ENCODE measurements at regions not wholly inside any gene's neighbourhood (a gene's known extent, or its start where the extent isn't known, plus 50 kb on each side); places are given as distances from the start of the nearest gene placed in this dataset.
"Not testable (repeated sequence)": the region's sequence is repeated elsewhere in the genome, so short reads cannot be mapped to it uniquely, and the experiment has no call there.

DNA sequence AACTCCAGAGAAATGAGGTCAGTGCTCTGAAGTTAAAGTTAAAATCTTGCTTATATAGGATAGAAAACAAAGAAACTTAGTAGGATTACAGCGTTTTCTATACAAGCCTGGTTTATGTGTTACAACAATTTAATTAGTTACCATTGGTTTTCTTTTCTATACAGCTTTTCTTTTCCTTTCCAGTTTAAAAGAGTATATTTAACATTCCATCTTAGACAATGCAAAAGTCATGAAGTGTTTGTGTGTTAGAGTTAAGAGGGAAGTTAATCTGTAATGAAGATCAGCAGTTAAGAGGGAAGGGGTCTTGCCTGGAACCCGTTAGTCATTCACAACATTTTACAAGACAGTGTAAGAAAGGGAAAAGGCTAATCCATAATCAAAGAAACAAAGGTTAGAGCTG lies 338.3 kb downstream of the OTUD1 start:
- no peak for DNase-seq

DNA sequence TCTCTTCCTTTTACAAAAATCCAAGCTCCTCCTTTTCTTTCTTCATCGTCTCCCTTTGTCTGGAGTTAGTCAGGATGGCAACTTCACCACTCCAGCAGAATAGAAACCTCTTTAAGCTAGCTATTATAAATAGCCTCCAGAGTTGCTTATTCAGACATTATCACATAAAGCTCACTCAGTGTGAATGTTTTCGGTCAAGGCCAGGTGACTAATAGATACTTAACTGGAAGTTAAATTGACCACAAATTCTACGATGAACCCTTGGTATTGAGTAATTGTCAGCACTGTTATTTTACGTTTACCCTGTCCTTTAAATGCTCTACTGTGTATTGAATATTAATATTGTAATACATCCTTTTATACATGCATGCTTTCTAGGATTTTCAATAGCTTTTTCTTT lies 340.4 kb downstream of the OTUD1 start:
- no peak for DNase-seq

DNA sequence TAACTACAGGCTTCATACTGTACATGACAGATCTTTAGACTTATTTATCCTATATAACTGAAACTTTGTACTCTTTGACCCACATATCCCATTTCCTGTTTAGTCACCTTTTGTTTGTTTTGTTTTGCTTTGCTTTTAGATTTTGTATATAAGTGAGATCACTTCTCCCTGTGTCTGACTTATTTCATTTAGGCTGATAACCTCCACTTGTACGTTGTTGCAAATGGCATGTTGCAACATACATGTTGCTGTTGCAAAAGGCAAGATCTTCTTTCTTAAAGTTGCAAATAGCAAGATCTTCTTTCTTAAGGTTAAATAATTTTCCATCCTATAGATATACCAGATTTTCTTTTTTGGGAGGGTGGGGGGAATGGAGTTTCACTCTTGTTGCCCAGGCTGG lies 341.5 kb downstream of the OTUD1 start:
- peak; percentile 6 to 33 for DNase-seq

GRCh38 chr10:23786594-23786993 lies 347.7 kb downstream of the OTUD1 start:
- DNase-seq, result no peak

DNA sequence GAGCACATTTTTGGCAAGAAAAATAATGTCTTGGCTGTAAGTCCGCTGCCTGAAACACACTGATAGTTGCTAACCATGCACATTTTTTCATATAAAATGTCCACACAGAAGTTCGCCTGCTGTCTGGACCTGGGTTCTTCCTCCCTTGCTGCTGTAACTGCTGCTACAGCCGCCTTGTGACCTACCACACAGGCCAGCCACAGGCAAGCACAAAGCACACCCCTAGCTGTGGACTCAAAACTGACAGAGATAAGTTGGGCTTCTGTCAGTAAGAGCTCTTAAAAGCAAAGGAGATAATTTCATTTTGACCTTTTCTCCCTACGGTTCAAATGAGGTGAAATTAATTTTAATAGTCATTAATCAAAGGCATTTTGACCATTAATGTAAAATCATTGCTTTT lies 354.7 kb downstream of the OTUD1 start:
- DNase-seq, result no peak

GRCh38 chr10:23797452-23797851 lies 358.6 kb downstream of the OTUD1 start:
- DNase-seq, result peak in 1 of 2 donors; percentile 3

- DNase-seq, result no peak
Measured at GRCh38 chr10:23804125-23804524, 365.2 kb downstream of the OTUD1 start.

DNA sequence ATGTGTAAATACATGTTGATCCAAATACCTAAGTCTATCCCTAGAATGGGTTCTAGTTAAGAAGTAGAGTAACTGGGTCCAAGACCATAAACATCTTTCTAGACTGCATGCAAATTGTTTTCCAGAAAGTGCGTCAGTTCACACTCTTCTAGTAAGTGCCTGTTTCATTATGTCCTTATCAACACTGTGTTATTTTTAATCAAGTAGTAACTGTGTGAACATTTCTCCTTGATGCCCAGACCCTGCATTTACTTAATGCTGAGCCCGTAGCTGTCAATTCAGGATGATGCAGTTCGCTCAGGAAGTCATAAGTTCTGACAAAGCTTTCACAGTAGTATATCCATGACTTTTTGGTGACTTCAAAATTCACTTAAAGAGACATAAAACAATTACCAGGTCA lies 374.8 kb downstream of the OTUD1 start:
- no peak for DNase-seq

GRCh38 chr10:23818484-23818883 lies 379.6 kb downstream of the OTUD1 start:
- no peak for DNase-seq

DNA sequence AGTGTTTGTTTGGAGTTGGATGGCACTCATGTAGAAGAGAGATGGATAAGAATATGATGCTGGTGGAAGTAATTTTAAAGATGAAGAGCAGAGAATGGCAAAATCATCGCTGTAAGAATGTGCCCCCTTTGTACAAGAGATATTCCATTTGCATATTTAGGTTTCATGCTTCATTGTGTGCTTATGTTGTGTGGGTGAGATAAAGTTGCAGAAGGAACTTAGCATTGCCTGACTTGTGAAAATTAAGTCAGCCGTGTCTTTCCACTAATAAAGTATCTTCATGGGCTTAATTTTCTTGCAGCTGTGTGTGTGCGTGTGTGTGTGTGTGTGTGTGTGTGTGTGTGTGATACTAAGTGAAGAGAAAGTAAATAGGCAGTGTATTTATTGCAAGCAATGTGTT lies 381.9 kb downstream of the OTUD1 start:
- no peak for DNase-seq

GRCh38 chr10:23824822-23825221 lies 384.1 kb upstream of the KIAA1217 start:
- DNase-seq, result no peak

GRCh38 chr10:23826421-23826820 lies 382.5 kb upstream of the KIAA1217 start:
- no peak for DNase-seq

DNA sequence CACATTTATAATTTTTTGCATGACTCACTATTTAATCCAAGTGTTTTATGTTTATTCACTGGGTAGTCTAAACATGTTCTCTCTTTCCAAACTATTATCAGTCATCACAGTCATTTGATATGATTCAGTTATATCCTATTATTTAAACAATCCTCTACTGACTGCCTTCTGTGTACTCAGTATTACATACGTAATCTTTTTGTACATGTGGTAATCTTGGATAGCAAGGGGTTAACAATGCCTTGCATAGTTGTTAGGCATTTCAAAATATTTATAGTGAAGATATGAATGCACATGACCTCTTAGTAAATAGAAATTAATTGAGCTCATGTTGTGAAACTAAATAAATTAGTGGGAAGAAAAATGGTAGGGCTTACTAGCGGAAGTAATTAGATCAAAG lies 379.4 kb upstream of the KIAA1217 start:
- DNase-seq, result no peak

GRCh38 chr10:23834091-23834490 lies 374.8 kb upstream of the KIAA1217 start:
- DNase-seq, result no peak

GRCh38 chr10:23850631-23851030 lies 358.3 kb upstream of the KIAA1217 start:
- DNase-seq, result no peak

DNA sequence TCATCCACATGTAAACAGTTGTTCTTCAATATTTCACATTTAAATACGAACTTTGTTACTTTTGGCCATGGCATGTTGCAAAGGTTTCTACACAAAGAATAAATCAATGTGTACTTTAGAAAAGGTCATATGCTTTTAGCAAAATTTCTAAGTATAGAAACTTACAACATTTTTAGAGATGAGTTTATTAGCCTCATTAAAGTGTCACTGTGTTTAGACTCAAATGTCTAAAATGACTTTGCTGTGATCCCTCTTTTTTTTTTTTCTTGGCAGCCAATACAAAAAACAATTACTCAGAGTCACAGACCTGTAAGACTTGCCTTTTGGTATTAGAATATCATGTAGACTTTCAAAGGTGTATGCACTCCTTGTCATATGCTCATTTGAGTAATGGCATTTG lies 349.3 kb upstream of the KIAA1217 start:
- DNase-seq, result no peak

GRCh38 chr10:23864631-23865147 lies 344.2 kb upstream of the KIAA1217 start:
- DNase-seq, result no peak

DNA sequence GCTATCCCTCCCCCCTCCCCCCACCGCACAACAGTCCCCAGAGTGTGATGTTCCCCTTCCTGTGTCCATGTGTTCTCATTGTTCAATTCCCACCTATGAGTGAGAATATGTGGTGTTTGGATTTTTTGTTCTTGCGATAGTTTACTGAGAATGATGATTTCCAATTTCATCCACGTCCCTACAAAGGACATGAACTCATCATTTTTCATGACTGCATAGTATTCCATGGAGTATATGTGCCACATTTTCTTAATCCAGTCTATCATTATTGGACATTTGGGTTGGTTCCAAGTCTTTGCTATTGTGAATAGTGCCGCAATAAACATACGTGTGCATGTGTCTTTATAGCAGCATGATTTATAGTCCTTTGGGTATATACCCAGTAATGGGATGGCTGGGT lies 342.0 kb upstream of the KIAA1217 start:
- not testable (repeated sequence) for DNase-seq

GRCh38 chr10:23868121-23868520 lies 340.8 kb upstream of the KIAA1217 start:
- DNase-seq, result no peak

- no peak for DNase-seq
Measured at GRCh38 chr10:23869548-23869947, 339.4 kb upstream of the KIAA1217 start.

- DNase-seq, result no peak
Measured at GRCh38 chr10:23869996-23870395, 338.9 kb upstream of the KIAA1217 start.

DNA sequence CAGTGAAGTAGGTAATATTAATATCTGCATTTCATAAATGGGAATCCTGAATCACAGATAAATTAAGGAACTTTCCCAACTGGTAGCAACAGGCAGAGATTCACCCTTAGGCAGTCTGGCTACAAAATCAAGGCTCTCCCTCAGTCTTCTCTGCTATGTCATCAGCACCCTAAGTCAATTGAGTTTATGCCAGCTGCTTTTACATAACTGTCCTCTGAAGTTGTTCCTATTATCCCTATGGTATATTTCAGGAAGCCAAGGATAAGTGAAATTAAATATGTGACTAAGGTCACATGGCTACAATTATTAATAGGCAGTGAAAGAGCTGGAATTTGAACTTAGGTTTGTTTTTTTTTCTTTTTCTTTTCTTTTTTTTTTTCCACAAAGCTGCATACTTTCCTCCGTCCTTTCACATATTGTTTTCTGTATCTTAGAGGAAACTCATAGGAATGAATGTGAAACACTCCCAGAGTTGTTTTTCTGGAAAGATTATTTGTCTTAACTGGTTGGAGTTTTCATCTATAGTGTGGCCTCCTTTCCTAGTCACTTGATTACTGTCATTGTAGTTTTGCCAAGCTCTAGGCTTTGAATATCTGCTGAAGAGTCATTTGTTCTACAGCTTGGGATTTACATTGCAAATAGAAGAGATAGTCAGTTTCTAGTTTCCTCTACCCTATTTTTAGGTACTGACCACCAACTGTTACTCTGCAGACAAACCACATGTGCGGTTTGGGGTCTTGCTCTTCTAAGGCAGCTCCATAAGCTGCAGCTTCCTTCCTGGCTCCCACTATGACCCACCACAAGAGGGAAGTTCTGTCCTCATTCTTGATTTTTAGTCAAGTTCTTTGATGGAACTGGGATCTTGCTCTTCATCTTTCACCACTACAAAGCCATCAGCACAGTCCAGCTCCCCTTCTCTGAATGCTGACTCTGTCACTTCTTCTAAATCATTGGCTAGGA lies 338.0 kb upstream of the KIAA1217 start:
- DNase-seq, result no peak

- DNase-seq, result no peak
Measured at GRCh38 chr10:23872290-23872689, 336.6 kb upstream of the KIAA1217 start.

DNA sequence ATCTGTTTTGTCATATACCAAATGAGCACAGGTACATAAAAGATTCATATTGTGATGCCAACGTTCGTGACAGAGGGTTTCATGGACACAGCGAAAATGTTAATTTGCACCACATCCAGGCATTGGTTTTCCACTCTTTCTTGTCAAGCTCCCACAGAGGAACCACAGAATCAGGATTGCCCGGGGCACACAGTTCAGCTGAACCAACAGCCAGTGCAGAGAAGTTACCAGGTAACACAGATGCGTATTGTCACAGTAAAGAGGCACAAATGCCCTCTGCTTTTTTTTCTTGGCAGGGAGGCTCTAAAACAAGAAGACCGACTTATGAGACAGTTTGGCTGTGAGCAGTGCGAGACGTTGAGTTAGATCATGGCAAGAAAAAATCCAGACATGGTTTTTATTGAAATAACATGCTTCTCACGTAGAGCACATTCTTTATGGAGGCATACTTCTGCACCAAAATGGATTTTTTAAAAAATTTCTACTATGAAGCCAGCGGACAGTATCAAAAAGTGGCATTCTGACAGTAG lies 331.1 kb upstream of the KIAA1217 start:
- no peak for DNase-seq

Measured in inflammatory macrophage (primary cell).